GM12878 (cell line): ENCODE measurements at regions not wholly inside any gene's neighbourhood (a gene's known extent, or its start where the extent isn't known, plus 50 kb on each side); places are given as distances from the start of the nearest gene placed in this dataset.

ENCODE experiments used
- ATAC-seq: fragments of 200-7000 bp; cut with Tn5 transposase; 3 replicates; pipeline ENCODE4 v1.9.1; 2020; ENCODE audit warnings: mild to moderate bottlenecking, moderate library complexity
- BruUV-seq: library from RNA; stranded (reverse); fragments of 400-500 nt; replicated peaks from 2 replicates; lab custom pipeline; 2021; lab: Mats Ljungman, UMichigan
- CTCF ChIA-PET: fragments of 300-600 bp; sonication (Branson Sonifier 250); formaldehyde crosslinking; extraction: SDS; loops from one replicate; lab custom pipeline; 2021; ENCODE audit warnings: inconsistent platforms; lab: Yijun Ruan, JAX
- POLR2A ChIA-PET: fragments of 350-600 bp; formaldehyde crosslinking; extraction: SDS; loops from one replicate; lab custom pipeline; 2021; ENCODE audit warnings: inconsistent platforms; lab: Charles Lee
- RAD21 ChIA-PET: fragments of 300-600 bp; sonication (Branson Sonifier 250); formaldehyde crosslinking; loops from one replicate; lab custom pipeline; 2023; ENCODE audit warnings: antibody characterized with exemption; ENCODE audit not compliant: unreplicated experiment; lab: Charles Lee
- SMC1A ChIA-PET: fragments of 300-600 bp; sonication (Branson Sonifier 250); formaldehyde crosslinking; loops from one replicate; lab custom pipeline; 2023; ENCODE audit not compliant: unreplicated experiment, uncharacterized antibody; lab: Charles Lee
- DNase-seq: peaks from one replicate; pipeline ENCODE4 v3.0.0-alpha.2; 2011; ENCODE audit warnings: low read depth, low spot score
- FAIRE-seq: peaks from 3 replicates; lab custom pipeline; 2011; peaks lifted over from hg19 to GRCh38; lab: Jason Lieb, UNC
- H2AFZ ChIP-seq: 2 replicates; pipeline ENCODE4 v1.6.0; 2011; ENCODE audit warnings: low read depth, low read length, control low read depth; ENCODE audit not compliant: control insufficient read depth
- H3K27ac ChIP-seq: 2 replicates; pipeline ENCODE4 v1.5.1; 2011; ENCODE audit warnings: control low read depth; ENCODE audit not compliant: control insufficient read depth, insufficient read depth
- H3K27me3 ChIP-seq, 2 experiments: replicated peaks in 1 of 2; 2 replicates each; pipeline versions ENCODE4 v1.6.0 to v1.6.1; 2011; ENCODE audit warnings: low read length in 1 of 2; ENCODE audit not compliant: control insufficient read depth in 2 of 2, insufficient read depth in 2 of 2
- H3K36me3 ChIP-seq, 2 experiments: 2 replicates each; pipeline ENCODE4 v1.5.1; 2011; ENCODE audit warnings: low read length in 1 of 2; ENCODE audit not compliant: control insufficient read depth in 2 of 2, insufficient read depth in 2 of 2
- H3K4me1 ChIP-seq: 2 replicates; pipeline ENCODE4 v1.6.1; 2011; ENCODE audit warnings: mild to moderate bottlenecking, low read length, moderate library complexity, mixed read lengths; ENCODE audit not compliant: control insufficient read depth, insufficient read depth
- H3K4me2 ChIP-seq: 2 replicates; pipeline ENCODE4 v1.6.0; 2011; ENCODE audit warnings: control low read depth; ENCODE audit not compliant: control insufficient read depth, insufficient read depth
- H3K4me3 ChIP-seq: fragments of 200-600 bp; sonication (generic); 2 replicates; pipeline ENCODE4 v1.5.1; 2016
- H3K79me2 ChIP-seq: 2 replicates; pipeline ENCODE4 v1.6.0; 2011; ENCODE audit warnings: low read length; ENCODE audit not compliant: control insufficient read depth, insufficient read depth
- H3K9ac ChIP-seq: 2 replicates; pipeline ENCODE4 v1.8.0; 2011; ENCODE audit warnings: low read length, control low read depth, mixed read lengths; ENCODE audit not compliant: control insufficient read depth, insufficient read depth
- H3K9me3 ChIP-seq: replicated peaks from 3 replicates; pipeline ENCODE4 v1.5.1; 2011; ENCODE audit warnings: mild to moderate bottlenecking, low read length; ENCODE audit not compliant: control insufficient read depth, insufficient read depth
- H4K20me1 ChIP-seq: 2 replicates; pipeline ENCODE4 v1.6.0; 2011; ENCODE audit not compliant: control insufficient read depth, insufficient read depth
- ATF7 ChIP-seq: fragments of 450-650 bp; IDR thresholded peaks from 2 replicates; pipeline ENCODE4 v1.6.1; 2016; ENCODE audit warnings: low read depth, mild to moderate bottlenecking
- DPF2 ChIP-seq: fragments of 450-650 bp; IDR thresholded peaks from 2 replicates; pipeline ENCODE4 v1.6.1; 2017; ENCODE audit warnings: mild to moderate bottlenecking
- EGR1 ChIP-seq, 2 experiments: IDR thresholded peaks; 1 replicate in 1 of 2; 2 replicates in 1 of 2; pipeline ENCODE4 v1.6.1; 2011 to 2012; ENCODE audit warnings: low read depth in 2 of 2, low read length in 2 of 2, borderline replicate concordance in 1 of 2, mild to moderate bottlenecking in 1 of 2, moderate library complexity in 1 of 2
- FOXK2 ChIP-seq: fragments of 450-650 bp; IDR thresholded peaks from 2 replicates; pipeline ENCODE4 v1.6.1; 2017; ENCODE audit warnings: mild to moderate bottlenecking, moderate library complexity
- GATAD2B ChIP-seq: fragments of 450-650 bp; conservative IDR thresholded peaks from 2 replicates; pipeline ENCODE4 v1.6.1; 2017; ENCODE audit warnings: low read depth, mild to moderate bottlenecking, moderate library complexity
- JUNB ChIP-seq: IDR thresholded peaks from 2 replicates; pipeline ENCODE4 v1.6.1; 2016; ENCODE audit warnings: antibody characterized with exemption, mild to moderate bottlenecking
- SMC3 ChIP-seq: IDR thresholded peaks from 2 replicates; pipeline ENCODE4 v1.6.1; 2011; ENCODE audit warnings: low read length, improper control_type of control experiment, borderline replicate concordance
- STAT3 ChIP-seq: IDR thresholded peaks from 2 replicates; pipeline ENCODE4 v1.6.1; 2011; ENCODE audit warnings: low read depth, low read length, improper control_type of control experiment
- ZBED1 ChIP-seq: IDR thresholded peaks from 2 replicates; pipeline ENCODE4 v1.6.1; 2016; ENCODE audit warnings: borderline replicate concordance
- ZNF217 ChIP-seq: fragments of 450-650 bp; IDR thresholded peaks from 2 replicates; pipeline ENCODE4 v1.6.1; 2017; ENCODE audit warnings: antibody characterized with exemption, mild to moderate bottlenecking
- WGBS: methylation state at CpG from one replicate; pipeline ENCODE4 v1.1.6; 2016; ENCODE audit warnings: low lambda C conversion rate; ENCODE audit not compliant: insufficient replicate concordance, insufficient coverage; ENCODE audit errors: missing lambda C conversion rate; 5-methylcytosine and 5-hydroxymethylcytosine counted together
- in situ Hi-C: fragments of 300-500 bp; cut with MboI; formaldehyde crosslinking; loops from 9 replicates; pipeline ENCODE4 v1.14.3; 2018; ENCODE audit warnings: mixed read lengths
- intact Hi-C: fragments of 100-400 bp; cut with micrococcal nuclease; formaldehyde crosslinking; loops from one replicate; pipeline ENCODE4 v1.14.2; 2022; ENCODE audit not compliant: unreplicated experiment
- TF ChIP-seq, protein P1 (sequence below): fragments of 450-650 bp; IDR thresholded peaks from 2 replicates; pipeline ENCODE4 v1.6.1; 2017; ENCODE audit warnings: borderline replicate concordance
- TF ChIP-seq, protein P2 (sequence below): fragments of 450-650 bp; IDR thresholded peaks from 2 replicates; pipeline ENCODE4 v1.6.1; 2017; ENCODE audit warnings: antibody characterized with exemption, mild to moderate bottlenecking, moderate library complexity

DNA sequence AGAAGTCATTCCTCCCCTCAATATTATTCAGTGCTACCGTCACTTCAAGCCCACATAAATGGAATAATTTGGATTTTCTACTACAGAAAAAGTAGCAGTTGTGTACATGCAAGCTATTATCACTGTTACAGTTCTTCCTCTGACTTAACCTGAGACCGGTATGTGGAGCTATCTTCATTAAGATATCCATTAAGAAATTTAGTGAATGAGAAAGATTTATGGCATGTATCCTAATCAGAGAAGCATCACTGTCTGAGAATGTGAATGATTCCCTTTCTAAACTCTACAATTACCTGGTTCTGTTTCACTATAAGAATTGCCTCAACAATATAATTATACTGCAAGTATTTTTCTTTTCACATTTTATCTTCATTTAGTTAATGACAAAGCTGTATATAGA, 278.7 kb downstream of the KLF5 start (continued):
- TF ChIP-seq, protein P1, sequence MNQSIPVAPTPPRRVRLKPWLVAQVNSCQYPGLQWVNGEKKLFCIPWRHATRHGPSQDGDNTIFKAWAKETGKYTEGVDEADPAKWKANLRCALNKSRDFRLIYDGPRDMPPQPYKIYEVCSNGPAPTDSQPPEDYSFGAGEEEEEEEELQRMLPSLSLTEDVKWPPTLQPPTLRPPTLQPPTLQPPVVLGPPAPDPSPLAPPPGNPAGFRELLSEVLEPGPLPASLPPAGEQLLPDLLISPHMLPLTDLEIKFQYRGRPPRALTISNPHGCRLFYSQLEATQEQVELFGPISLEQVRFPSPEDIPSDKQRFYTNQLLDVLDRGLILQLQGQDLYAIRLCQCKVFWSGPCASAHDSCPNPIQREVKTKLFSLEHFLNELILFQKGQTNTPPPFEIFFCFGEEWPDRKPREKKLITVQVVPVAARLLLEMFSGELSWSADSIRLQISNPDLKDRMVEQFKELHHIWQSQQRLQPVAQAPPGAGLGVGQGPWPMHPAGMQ = no peak
- no peak for TF ChIP-seq ZNF217
- TF ChIP-seq ZBED1 = no peak

DNA sequence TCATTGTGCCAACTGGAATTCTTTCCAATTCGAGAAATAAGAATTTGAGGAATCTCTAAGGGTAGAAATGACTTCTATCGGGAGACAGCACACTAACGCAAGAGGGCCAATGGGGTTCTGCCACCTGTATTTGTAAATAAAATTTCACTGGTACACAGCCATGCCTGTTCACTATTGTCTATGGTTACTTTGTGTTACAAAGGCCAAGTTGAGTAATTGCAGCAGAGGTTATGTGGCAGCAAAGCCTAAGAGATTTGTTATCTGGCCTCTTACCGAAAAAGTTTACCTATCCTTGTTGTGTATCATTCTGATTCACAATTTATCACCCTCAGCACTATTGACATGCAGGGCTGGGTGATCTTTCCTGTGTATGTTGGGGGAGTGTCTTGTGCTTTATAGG, 278.0 kb downstream of the KLF5 start:
- Histone ChIP-seq H3K4me3 (no peak overlapping the region), H4K20me1 (no peaks in the 10 kb centered on the region), H2AFZ (no peak overlapping the region), H3K4me1 (no peaks in the 10 kb centered on the region), H3K9me3 (no peaks in the 10 kb centered on the region), H3K36me3 (no peaks in the 10 kb centered on the region), H3K9ac (no peak overlapping the region), H3K4me2 (no peak overlapping the region), H3K27ac (no peak overlapping the region), H3K27me3 (no peaks in the 10 kb centered on the region), H3K79me2 (no peaks in the 10 kb centered on the region)
- ATAC-seq = no peak
- CTCF ChIA-PET = no interaction called here
- TF ChIP-seq DPF2 (no peak), SMC3 (no peak), ATF7 (no peak), JUNB (no peak)
- FAIRE-seq = no peak
- POLR2A ChIA-PET = no interaction called here
- SMC1A ChIA-PET = no interaction called here
- WGBS = 68% methylated on average over 4 of the region's 4 CpGs
- intact Hi-C loops = no loop called here
- RAD21 ChIA-PET = no interaction called here
- no peak for DNase-seq
- BruUV-seq = no TSS peak
- in situ Hi-C loops = no loop called here

DNA sequence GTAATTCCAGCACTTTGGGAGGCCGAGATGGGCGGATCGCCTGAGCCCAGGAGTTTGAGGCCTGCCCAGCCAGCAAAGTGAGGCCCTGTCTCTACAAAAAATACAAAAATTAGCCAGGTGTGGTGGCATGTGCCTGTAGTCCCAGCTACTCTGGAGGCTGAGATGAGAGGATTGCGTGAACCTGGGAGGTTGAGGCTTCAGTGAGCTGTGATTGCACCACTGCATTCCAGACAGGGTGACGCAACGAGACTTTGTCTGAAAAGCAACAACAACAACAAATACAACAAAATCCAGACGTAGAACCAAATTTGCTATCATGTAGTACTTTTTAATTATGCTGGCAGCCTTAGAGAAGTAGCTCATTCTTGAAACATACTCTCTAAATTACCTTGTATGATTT, 277.1 kb downstream of the KLF5 start:
- RAD21 ChIA-PET = no interaction called here
- POLR2A ChIA-PET = no interaction called here
- in situ Hi-C loops (no loop called here), intact Hi-C loops (no loop called here)
- BruUV-seq = no TSS peak
- H3K36me3 ChIP-seq = no peaks in the 10 kb centered on the region
- no peak for FAIRE-seq
- SMC1A ChIA-PET = interaction anchor here (0.7 kb wide), 1 partner anchor 29 kb away, joined by 3 read pairs; no protein-coding TSS in a partner anchor
- 39% methylated on average over 7 of the region's 7 CpGs for WGBS
- H3K27ac ChIP-seq = no peak overlapping the region
- no peaks in the 10 kb centered on the region for H3K4me1 ChIP-seq
- no peaks in the 10 kb centered on the region for H3K9me3 ChIP-seq
- no peaks in the 10 kb centered on the region for H4K20me1 ChIP-seq
- no peak overlapping the region for H3K4me2 ChIP-seq
- no peak for DNase-seq
- H3K9ac ChIP-seq = no peak overlapping the region
- no peaks in the 10 kb centered on the region for H3K27me3 ChIP-seq
- CTCF ChIA-PET = no interaction called here
- no peak overlapping the region for H2AFZ ChIP-seq
- no peaks in the 10 kb centered on the region for H3K79me2 ChIP-seq
- ATAC-seq = no peak
- H3K4me3 ChIP-seq = no peak overlapping the region
- TF ChIP-seq STAT3 = no peak
- no peak for TF ChIP-seq FOXK2
- TF ChIP-seq GATAD2B = no peak
- no peak for TF ChIP-seq EGR1 (IDR thresholded peaks at IDR 0.05; ENCODE audit: borderline replicate concordance in 1 of 2, low read depth in 2 of 2, low read length in 2 of 2)
- TF ChIP-seq, protein P2, sequence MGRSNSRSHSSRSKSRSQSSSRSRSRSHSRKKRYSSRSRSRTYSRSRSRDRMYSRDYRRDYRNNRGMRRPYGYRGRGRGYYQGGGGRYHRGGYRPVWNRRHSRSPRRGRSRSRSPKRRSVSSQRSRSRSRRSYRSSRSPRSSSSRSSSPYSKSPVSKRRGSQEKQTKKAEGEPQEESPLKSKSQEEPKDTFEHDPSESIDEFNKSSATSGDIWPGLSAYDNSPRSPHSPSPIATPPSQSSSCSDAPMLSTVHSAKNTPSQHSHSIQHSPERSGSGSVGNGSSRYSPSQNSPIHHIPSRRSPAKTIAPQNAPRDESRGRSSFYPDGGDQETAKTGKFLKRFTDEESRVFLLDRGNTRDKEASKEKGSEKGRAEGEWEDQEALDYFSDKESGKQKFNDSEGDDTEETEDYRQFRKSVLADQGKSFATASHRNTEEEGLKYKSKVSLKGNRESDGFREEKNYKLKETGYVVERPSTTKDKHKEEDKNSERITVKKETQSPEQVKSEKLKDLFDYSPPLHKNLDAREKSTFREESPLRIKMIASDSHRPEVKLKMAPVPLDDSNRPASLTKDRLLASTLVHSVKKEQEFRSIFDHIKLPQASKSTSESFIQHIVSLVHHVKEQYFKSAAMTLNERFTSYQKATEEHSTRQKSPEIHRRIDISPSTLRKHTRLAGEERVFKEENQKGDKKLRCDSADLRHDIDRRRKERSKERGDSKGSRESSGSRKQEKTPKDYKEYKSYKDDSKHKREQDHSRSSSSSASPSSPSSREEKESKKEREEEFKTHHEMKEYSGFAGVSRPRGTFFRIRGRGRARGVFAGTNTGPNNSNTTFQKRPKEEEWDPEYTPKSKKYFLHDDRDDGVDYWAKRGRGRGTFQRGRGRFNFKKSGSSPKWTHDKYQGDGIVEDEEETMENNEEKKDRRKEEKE = no peak
